ENCODE measurements at regions not wholly inside any gene's neighbourhood (a gene's known extent, or its start where the extent isn't known, plus 50 kb on each side); places are given as distances from the start of the nearest gene placed in this dataset.

DNA sequence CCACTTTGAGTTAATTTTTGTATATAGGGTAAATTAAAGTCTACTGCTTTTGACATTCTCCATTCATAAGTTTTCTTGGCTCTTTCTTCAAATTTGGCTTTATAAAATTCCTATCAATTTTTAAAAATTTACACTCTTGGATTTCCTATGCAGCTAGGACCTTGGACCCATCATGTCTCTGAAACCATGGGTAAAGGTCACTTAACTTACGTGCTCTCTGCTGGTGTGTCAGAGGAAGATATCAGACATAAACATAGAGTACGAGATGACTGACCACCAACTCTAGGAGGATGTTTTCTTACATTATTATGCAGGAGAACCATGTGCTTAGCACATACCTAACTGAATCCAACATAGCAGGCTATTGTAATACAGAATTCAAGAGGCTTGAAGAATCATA, 62.5 kb upstream of the C1GALT1C1 start:
- DNase-seq = no peak
- no peaks in the 10 kb centered on the region for H3K27me3 Mint-ChIP-seq
- no peak overlapping the region for H3K4me3 Mint-ChIP-seq
- H3K9me3 Mint-ChIP-seq = no peaks in the 10 kb centered on the region
- H3K27ac Mint-ChIP-seq = no peak overlapping the region
- no peaks in the 10 kb centered on the region for H3K36me3 Mint-ChIP-seq (ENCODE audit: low read depth)
- H3K4me1 Mint-ChIP-seq = peaks cover 30% of the 10 kb centered on the region
- ATAC-seq = no peak

DNA sequence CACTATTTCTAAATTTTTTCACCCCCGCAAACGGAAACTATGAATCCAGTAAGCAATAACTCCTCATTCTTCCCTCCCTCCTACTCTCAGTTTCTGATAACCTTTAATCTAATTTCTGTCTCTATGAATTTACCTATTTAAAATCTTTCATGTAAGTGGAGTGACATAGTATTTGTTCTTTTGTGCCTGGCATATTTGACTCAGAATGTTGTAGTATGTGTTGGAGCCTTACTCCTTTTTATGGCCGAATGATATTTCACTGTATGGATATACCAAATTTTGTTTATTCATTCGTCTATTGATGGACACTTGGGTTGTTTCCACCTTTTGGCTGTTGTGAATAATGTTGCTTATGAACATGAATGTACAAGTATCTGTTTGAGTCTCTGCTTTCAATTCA, 61.1 kb upstream of the C1GALT1C1 start:
- H3K9me3 Mint-ChIP-seq = no peaks in the 10 kb centered on the region
- H3K4me3 Mint-ChIP-seq = no peak overlapping the region
- H3K27ac Mint-ChIP-seq = peak overlapping the region; percentile 42
- no peaks in the 10 kb centered on the region for H3K27me3 Mint-ChIP-seq
- no peaks in the 10 kb centered on the region for H3K36me3 Mint-ChIP-seq (ENCODE audit: low read depth)
- peaks cover 16% of the 10 kb centered on the region for H3K4me1 Mint-ChIP-seq
- DNase-seq (no peak), ATAC-seq (peak; percentile 40)

DNA sequence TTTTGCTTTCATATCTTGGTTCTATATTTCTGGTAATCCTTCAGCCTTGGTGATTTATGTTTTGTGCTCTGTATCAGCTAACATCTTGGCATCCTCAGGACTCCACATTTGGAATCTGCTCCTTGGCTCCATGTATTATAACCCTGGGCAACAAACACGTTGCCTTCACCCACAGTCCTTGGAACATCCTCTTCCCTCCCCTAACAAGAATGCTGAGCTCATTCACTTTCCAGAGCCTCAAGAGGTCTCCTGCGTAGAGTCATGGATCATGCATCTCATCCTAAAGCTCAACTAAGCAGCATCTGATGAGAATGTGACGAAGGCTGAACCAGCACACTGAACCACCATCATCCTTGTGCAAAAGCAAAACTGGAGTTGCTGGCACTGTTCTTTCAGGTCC, 60.5 kb upstream of the C1GALT1C1 start:
- H3K27me3 Mint-ChIP-seq = no peaks in the 10 kb centered on the region
- no peak for ATAC-seq
- no peak overlapping the region for H3K4me3 Mint-ChIP-seq
- no peak for DNase-seq
- H3K4me1 Mint-ChIP-seq = peaks cover 16% of the 10 kb centered on the region
- no peaks in the 10 kb centered on the region for H3K9me3 Mint-ChIP-seq
- no peak overlapping the region for H3K27ac Mint-ChIP-seq
- H3K36me3 Mint-ChIP-seq (ENCODE audit: low read depth) = no peaks in the 10 kb centered on the region

DNA sequence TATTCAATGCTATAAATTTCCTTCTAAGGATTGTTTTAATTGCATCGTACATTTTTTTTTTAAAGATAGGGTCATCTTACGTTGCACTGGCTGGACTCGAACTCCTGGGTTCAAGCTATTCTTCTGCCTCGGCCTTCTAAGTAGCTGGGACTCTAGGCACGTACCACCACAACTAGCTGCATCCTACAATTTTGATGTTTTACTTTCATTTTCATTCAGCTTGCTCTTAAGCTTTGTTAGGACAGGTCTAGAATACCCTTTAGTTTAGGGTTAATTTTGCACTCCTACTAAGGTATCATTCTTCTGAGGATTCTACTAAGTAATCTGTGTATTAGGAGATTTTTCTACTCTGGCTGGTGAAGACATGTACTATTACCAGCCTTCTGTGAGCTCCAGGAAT, 50.2 kb upstream of the C1GALT1C1 start:
- Mint-ChIP-seq H3K27me3 (no peaks in the 10 kb centered on the region), H3K36me3 (ENCODE audit: low read depth) (peaks cover 6% of the 10 kb centered on the region), H3K4me1 (peaks cover 28% of the 10 kb centered on the region), H3K4me3 (no peak overlapping the region), H3K9me3 (peaks cover 17% of the 10 kb centered on the region), H3K27ac (no peak overlapping the region)
- ATAC-seq = no peak
- no peak for DNase-seq
